Putamen (tissue), 1 donor: ENCODE measurements at regions not wholly inside any gene's neighbourhood (a gene's known extent, or its start where the extent isn't known, plus 50 kb on each side); places are given as distances from the start of the nearest gene placed in this dataset.
"Not testable (repeated sequence)": the region's sequence is repeated elsewhere in the genome, so short reads cannot be mapped to it uniquely, and the experiment has no call there.

ENCODE experiments used
- DNase-seq: peaks from one replicate; pipeline ENCODE4 v3.0.0-alpha.2; 2016; ENCODE audit warnings: low spot score

- DNase-seq, result no peak
These were observed 143.2 kb downstream of the HMHB1 start for GRCh38 chr5:143955141-143955540.

- DNase-seq, result no peak
These were observed 145.5 kb downstream of the HMHB1 start for GRCh38 chr5:143957455-143957854.

- DNase-seq, result no peak
These were observed 150.2 kb downstream of the HMHB1 start for GRCh38 chr5:143962201-143962600.

GRCh38 chr5:143964919-143965318, 153.0 kb downstream of the HMHB1 start:
- DNase-seq, result no peak

- no peak for DNase-seq
These were observed 154.3 kb downstream of the HMHB1 start for GRCh38 chr5:143966280-143966679.

GRCh38 chr5:143968071-143968878, 156.3 kb downstream of the HMHB1 start:
- DNase-seq, result peak; percentile 8

GRCh38 chr5:143970159-143970558, 158.2 kb downstream of the HMHB1 start:
- no peak for DNase-seq

DNA sequence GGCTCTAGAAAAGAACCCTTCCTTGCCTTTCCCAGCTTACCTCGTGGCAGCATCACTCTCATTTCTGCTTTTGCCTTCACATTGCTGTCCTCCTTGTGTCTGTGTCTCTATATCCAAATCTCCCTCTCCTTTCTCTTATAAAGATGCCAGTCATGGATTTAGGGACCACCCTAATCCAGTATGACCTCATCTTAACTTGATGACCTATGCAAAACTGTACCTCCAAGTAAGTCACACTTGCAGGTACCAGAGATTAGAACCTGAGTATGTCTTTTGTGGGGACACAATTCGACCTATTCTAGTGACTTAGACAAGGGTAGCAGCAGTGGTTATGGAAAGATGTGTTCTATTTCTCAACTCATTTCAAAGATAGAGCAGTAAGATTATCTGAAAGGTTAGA, 160.1 kb downstream of the HMHB1 start:
- no peak for DNase-seq

- no peak for DNase-seq
These were observed 164.1 kb downstream of the HMHB1 start for GRCh38 chr5:143976055-143976454.

GRCh38 chr5:143977891-143978461, 166.0 kb downstream of the HMHB1 start:
- DNase-seq, result no peak

GRCh38 chr5:143979044-143979690, 167.2 kb downstream of the HMHB1 start:
- no peak for DNase-seq

- DNase-seq, result no peak
These were observed 168.5 kb downstream of the HMHB1 start for GRCh38 chr5:143980506-143980905.

DNA sequence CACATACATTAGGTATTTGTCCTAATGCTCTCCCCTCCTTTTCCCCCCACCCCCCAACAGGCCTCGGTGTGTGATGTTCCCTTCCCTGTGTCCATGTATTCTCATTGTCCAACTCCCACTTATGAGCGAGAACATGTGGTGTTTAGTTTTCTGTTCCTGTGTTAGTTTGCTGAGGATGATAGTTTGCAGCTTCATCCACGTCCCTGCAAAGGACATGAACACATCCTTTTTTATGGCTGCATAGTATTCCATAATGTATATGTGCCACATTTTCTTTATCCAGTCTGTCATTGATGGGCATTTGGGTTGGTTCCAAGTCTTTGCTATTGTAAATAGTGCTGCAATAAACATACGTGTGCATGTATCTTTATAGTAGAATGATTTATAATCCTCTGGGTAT, 171.0 kb downstream of the HMHB1 start:
- not testable (repeated sequence) for DNase-seq

- DNase-seq, result no peak
These were observed 174.0 kb downstream of the HMHB1 start for GRCh38 chr5:143985832-143986515.

- DNase-seq, result no peak
These were observed 174.7 kb downstream of the HMHB1 start for GRCh38 chr5:143986516-143987212.

- DNase-seq, result no peak
These were observed 175.3 kb downstream of the HMHB1 start for GRCh38 chr5:143987264-143987663.

DNA sequence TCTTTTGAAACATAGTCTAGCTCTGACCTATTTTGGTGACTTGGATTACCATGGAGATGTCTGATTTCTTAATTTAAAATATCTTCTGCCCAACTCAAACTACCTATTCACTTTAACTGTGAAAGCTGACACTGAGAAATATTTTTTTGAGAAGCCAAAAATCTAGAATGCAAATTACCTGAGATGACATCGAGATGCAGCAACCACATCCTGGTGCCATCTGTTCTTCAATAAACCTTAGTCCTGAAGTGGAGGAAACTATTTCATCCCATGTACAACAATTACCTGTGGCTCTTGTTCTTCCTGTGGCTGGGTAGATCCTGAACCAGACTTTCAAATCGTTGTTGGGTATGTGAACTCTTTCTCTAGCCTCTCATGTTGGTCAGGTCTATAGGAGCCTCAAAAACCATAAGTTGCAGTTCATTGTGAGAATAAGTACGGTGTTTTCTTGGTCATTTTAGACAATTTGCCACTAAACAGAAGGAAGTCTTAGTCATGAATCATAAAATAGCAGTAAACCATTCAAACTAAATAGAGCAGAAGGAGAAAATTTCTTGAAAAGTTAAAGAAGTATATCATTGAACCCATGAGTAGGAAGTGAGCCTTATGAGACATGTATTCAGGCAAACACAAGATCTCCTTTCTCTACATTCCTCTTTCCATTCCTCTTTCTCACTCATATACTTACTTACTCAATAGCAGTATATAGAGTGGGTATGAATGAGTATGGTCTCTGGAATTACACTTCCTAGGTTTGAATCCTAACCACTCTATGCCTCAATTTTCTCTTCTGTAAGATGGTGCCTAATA, 176.0 kb downstream of the HMHB1 start:
- no peak for DNase-seq

DNA sequence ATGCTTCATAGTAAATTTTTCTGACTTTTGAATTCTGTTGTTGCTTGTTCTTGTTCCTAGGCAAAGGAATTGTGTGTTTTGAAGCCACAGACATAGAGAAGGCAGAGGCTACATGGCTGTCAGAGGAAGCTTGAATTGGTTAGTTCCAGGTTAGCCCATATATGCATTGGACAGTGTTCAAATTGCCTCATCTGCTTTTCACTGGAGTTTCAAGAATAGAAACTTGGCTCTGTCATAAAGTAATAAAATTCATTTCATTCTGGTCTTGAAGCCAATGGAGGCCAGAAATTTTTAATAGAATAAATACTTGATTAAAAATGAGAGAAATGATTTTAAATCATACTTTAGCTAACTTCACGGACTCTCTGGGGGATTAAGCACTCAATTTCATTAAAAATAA, 178.0 kb downstream of the YIPF5 start:
- no peak for DNase-seq

DNA sequence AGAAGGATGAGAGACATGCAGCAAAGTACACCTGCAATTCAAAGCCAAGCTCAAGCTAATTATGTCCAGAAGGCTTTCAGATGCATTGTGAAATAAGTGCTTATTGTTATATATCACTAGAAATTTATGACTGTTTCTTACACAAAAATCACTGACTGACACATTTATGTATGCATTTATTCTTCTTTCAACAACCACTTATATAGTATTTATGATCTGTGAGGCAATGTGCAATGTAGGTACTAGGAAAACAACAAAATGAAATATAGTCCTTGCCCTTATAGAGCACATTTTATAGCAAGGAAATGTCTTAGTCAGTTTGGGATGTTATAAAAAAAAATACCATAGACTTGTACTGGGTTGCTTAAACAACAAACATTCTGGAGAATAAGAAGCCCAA, 167.6 kb downstream of the YIPF5 start:
- DNase-seq, result no peak

- DNase-seq, result no peak
These were observed 166.8 kb downstream of the YIPF5 start for GRCh38 chr5:144003636-144004035.

DNA sequence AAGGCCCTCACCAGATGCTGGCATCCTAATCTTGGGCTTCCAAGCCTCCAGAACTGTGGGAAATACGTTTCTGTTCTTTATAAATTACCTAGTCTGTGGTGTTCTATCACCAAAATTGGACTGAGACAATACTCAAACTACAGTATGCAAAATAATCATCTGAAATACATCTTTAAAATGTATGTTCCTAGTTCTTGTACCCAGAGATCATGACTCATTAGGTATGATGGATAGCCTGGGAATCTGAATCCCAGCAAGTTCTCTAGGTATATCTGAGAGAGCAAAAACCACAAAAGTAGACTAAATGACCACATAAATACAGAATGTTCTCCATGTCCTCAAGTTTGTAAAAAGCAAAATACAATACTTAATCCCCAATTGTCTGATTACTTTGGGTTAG, 166.3 kb downstream of the YIPF5 start:
- DNase-seq, result no peak
